ENCODE measurements at regions not wholly inside any gene's neighbourhood (a gene's known extent, or its start where the extent isn't known, plus 50 kb on each side); places are given as distances from the start of the nearest gene placed in this dataset.

GRCh38 chr18:67347438-67347837 is 169.1 kb downstream of the DSEL start:
- TF ChIP-seq CTCF (IDR thresholded peaks at IDR 0.05; ENCODE audit: low read length) = no peak
- TF ChIP-seq EZH2 (IDR thresholded peaks at IDR 0.05; ENCODE audit: borderline replicate concordance, low read length) = no peak
